ENCODE measurements at regions not wholly inside any gene's neighbourhood (a gene's known extent, or its start where the extent isn't known, plus 50 kb on each side); places are given as distances from the start of the nearest gene placed in this dataset.

- TF ChIP-seq, protein P1, sequence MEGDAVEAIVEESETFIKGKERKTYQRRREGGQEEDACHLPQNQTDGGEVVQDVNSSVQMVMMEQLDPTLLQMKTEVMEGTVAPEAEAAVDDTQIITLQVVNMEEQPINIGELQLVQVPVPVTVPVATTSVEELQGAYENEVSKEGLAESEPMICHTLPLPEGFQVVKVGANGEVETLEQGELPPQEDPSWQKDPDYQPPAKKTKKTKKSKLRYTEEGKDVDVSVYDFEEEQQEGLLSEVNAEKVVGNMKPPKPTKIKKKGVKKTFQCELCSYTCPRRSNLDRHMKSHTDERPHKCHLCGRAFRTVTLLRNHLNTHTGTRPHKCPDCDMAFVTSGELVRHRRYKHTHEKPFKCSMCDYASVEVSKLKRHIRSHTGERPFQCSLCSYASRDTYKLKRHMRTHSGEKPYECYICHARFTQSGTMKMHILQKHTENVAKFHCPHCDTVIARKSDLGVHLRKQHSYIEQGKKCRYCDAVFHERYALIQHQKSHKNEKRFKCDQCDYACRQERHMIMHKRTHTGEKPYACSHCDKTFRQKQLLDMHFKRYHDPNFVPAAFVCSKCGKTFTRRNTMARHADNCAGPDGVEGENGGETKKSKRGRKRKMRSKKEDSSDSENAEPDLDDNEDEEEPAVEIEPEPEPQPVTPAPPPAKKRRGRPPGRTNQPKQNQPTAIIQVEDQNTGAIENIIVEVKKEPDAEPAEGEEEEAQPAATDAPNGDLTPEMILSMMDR (IDR thresholded peaks at IDR 0.05; ENCODE audit: low read depth, low read length), result no peak
- no peak for TF ChIP-seq EZH2phosphoT487 (IDR thresholded peaks at IDR 0.05; ENCODE audit: low read depth)
Measured at GRCh38 chr9:25374281-25374680, 304.0 kb downstream of the TUSC1 start.

Data from OCI-LY3 (cell line).